CD14-positive monocyte (primary cell): ENCODE measurements at regions not wholly inside any gene's neighbourhood (a gene's known extent, or its start where the extent isn't known, plus 50 kb on each side); places are given as distances from the start of the nearest gene placed in this dataset.
"Not testable (repeated sequence)": the region's sequence is repeated elsewhere in the genome, so short reads cannot be mapped to it uniquely, and the experiment has no call there.

ENCODE experiments used
- DNase-seq, 3 donors: peaks; one replicate each; pipeline ENCODE4 v3.0.0-alpha.2; 2011 to 2022
- H2AFZ ChIP-seq: 2 replicates; pipeline ENCODE4 v1.6.0; 2012; ENCODE audit warnings: mild to moderate bottlenecking, low read depth, low read length, inconsistent platforms; ENCODE audit not compliant: insufficient read depth, poor library complexity, severe bottlenecking
- H3K27ac ChIP-seq, 2 donors: 1 replicate in 1 of 2; 2 replicates in 1 of 2; pipeline ENCODE4 v1.5.1; 2012 to 2013; ENCODE audit warnings: low read length in 2 of 2, control low read depth in 1 of 2, inconsistent platforms in 1 of 2, low read depth in 1 of 2, mild to moderate bottlenecking in 1 of 2
- H3K27me3 ChIP-seq, 2 donors: one replicate each; pipeline versions ENCODE4 v1.6.0 to v1.6.1; 2011 to 2013; ENCODE audit warnings: low read length in 2 of 2; ENCODE audit not compliant: control insufficient read depth in 2 of 2, insufficient read depth in 2 of 2
- H3K36me3 ChIP-seq, 2 donors: replicated peaks in 1 of 2; 1 replicate in 1 of 2; 2 replicates in 1 of 2; pipeline versions ENCODE4 v1.5.1 to v1.6.1; 2012 to 2013; ENCODE audit warnings: low read length in 2 of 2, control low read depth in 1 of 2, inconsistent platforms in 1 of 2, mild to moderate bottlenecking in 1 of 2; ENCODE audit not compliant: insufficient read depth in 2 of 2, control insufficient read depth in 1 of 2
- H3K4me1 ChIP-seq, 2 donors: 1 replicate in 1 of 2; 2 replicates in 1 of 2; pipeline versions ENCODE4 v1.5.1 to v1.6.1; 2012 to 2013; ENCODE audit warnings: low read length in 2 of 2, control low read depth in 1 of 2, inconsistent platforms in 1 of 2, mild to moderate bottlenecking in 1 of 2, moderate library complexity in 1 of 2; ENCODE audit not compliant: insufficient read depth in 2 of 2, control insufficient read depth in 1 of 2
- H3K4me2 ChIP-seq: replicated peaks from 2 replicates; pipeline ENCODE3; 2012; ENCODE audit warnings: low read length, moderate library complexity, mild to moderate bottlenecking; ENCODE audit not compliant: poor library complexity, severe bottlenecking; ENCODE audit errors: extremely low read depth
- H3K4me3 ChIP-seq, 3 experiments: fragments of 200-600 bp in 1 of 3; sonication (generic) in 1 of 3; replicated peaks in 1 of 3; 1 replicate in 2 of 3; 2 replicates in 1 of 3; pipeline ENCODE4 v1.5.1; 2011 to 2013; ENCODE audit warnings: low read length in 3 of 3, mild to moderate bottlenecking in 3 of 3, control low read depth in 2 of 3, low read depth in 2 of 3, inconsistent platforms in 1 of 3, moderate library complexity in 1 of 3
- H3K79me2 ChIP-seq: 2 replicates; pipeline ENCODE4 v1.6.0; 2012; ENCODE audit warnings: mild to moderate bottlenecking, control low read depth, inconsistent platforms, low read length, moderate library complexity; ENCODE audit not compliant: insufficient read depth
- H3K9ac ChIP-seq: 2 replicates; pipeline ENCODE4 v1.6.0; 2017; ENCODE audit warnings: low read length, mild to moderate bottlenecking; ENCODE audit not compliant: insufficient read depth, poor library complexity, severe bottlenecking
- H3K9me3 ChIP-seq, 2 donors: replicated peaks in 1 of 2; 1 replicate in 1 of 2; 2 replicates in 1 of 2; pipeline versions ENCODE4 v1.5.1 to v1.6.1; 2012 to 2013; ENCODE audit warnings: low read length in 2 of 2, control low read depth in 1 of 2; ENCODE audit not compliant: control insufficient read depth in 1 of 2, insufficient read depth in 1 of 2
- H4K20me1 ChIP-seq: 2 replicates; pipeline ENCODE4 v1.6.0; 2012; ENCODE audit warnings: mild to moderate bottlenecking, low read length, control low read depth, moderate library complexity; ENCODE audit not compliant: insufficient read depth
- H3K27ac Mint-ChIP-seq, 7 donors: one replicate each; pipeline ENCODE4 v1.8.0; 2020; ENCODE audit warnings: mild to moderate bottlenecking in 7 of 7, mixed read lengths in 7 of 7, moderate library complexity in 6 of 7, inconsistent platforms in 2 of 7
- H3K27me3 Mint-ChIP-seq, 3 donors: one replicate each; pipeline ENCODE4 v1.8.0; 2021 to 2022; ENCODE audit warnings: low read depth in 3 of 3, mild to moderate bottlenecking in 3 of 3, mixed read lengths in 3 of 3, moderate library complexity in 3 of 3, inconsistent platforms in 1 of 3
- H3K36me3 Mint-ChIP-seq, 2 donors: one replicate each; pipeline ENCODE4 v1.8.0; 2020; ENCODE audit warnings: mixed read lengths in 2 of 2, inconsistent platforms in 1 of 2, mild to moderate bottlenecking in 1 of 2
- H3K4me1 Mint-ChIP-seq: one replicate; pipeline ENCODE4 v1.8.0; 2020; ENCODE audit warnings: mild to moderate bottlenecking, mixed read lengths
- H3K4me3 Mint-ChIP-seq, 2 donors: one replicate each; pipeline ENCODE4 v1.8.0; 2020; ENCODE audit warnings: mild to moderate bottlenecking in 2 of 2, mixed read lengths in 2 of 2, moderate library complexity in 1 of 2
- H3K9me3 Mint-ChIP-seq, 7 donors: one replicate each; pipeline ENCODE4 v1.8.0; 2020 to 2022; ENCODE audit warnings: mixed read lengths in 7 of 7, mild to moderate bottlenecking in 6 of 7, moderate library complexity in 6 of 7, inconsistent platforms in 2 of 7
- WGBS: methylation state at CpG from one replicate; pipeline ENCODE4 v1.1.5; 2013; ENCODE audit warnings: missing lambda C conversion rate; ENCODE audit not compliant: insufficient coverage; 5-methylcytosine and 5-hydroxymethylcytosine counted together
- intact Hi-C, 2 donors: fragments of 100-400 bp; cut with micrococcal nuclease; formaldehyde crosslinking; loops; one replicate each; pipeline versions ENCODE4 v1.15.0 to v1.15.1; 2023
- TF ChIP-seq, protein P1 (sequence below): fragments of 200-600 bp; IDR thresholded peaks from one replicate; pipeline ENCODE4 v1.8.0; 2022; ENCODE audit warnings: antibody characterized with exemption, mild to moderate bottlenecking

GRCh38 chr2:84116143-84116542 lies 342.9 kb downstream of the SUCLG1 start:
- TF ChIP-seq, protein P1, sequence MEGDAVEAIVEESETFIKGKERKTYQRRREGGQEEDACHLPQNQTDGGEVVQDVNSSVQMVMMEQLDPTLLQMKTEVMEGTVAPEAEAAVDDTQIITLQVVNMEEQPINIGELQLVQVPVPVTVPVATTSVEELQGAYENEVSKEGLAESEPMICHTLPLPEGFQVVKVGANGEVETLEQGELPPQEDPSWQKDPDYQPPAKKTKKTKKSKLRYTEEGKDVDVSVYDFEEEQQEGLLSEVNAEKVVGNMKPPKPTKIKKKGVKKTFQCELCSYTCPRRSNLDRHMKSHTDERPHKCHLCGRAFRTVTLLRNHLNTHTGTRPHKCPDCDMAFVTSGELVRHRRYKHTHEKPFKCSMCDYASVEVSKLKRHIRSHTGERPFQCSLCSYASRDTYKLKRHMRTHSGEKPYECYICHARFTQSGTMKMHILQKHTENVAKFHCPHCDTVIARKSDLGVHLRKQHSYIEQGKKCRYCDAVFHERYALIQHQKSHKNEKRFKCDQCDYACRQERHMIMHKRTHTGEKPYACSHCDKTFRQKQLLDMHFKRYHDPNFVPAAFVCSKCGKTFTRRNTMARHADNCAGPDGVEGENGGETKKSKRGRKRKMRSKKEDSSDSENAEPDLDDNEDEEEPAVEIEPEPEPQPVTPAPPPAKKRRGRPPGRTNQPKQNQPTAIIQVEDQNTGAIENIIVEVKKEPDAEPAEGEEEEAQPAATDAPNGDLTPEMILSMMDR: no peak
- H3K36me3 ChIP-seq: no peaks in the 10 kb centered on the region

DNA sequence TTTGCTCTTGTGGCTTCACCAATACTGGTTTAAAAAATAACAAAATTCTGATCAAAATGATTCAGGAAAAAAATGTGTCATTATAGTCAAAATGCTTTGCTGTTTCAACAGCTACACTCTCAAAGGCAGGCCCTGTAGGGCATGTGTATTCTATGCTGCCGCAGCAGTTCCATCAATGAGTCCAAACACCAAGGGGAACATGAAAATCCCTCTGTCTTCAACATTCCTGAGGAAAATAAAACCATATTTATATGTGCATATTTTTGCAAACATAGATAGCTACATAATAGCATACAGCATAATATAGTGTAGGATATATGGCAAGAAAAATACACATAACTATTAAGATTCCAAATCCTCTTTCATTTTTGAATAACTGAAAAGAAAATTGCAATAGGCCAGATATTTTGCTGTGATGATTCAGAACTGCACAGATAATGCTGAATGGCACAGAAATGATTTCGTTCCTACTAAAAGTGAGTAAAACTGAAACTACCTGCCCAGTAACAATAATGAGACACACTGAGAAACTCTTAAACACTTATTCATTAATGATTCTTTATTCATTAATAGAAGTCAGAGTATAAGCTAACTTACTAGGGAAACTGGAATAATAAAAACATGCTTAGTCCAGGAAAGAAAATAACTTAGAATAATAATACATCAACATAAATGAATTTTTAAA lies 343.8 kb downstream of the SUCLG1 start:
- Histone ChIP-seq H3K9ac (no peak overlapping the region), H2AFZ (no peak overlapping the region), H3K27ac (no peak overlapping the region), H3K79me2 (no peaks in the 10 kb centered on the region), H4K20me1 (no peaks in the 10 kb centered on the region), H3K27me3 (no peaks in the 10 kb centered on the region), H3K36me3 (no peaks in the 10 kb centered on the region), H3K4me1 (no peaks in the 10 kb centered on the region), H3K4me3 (no peak overlapping the region), H3K4me2 (no peak overlapping the region), H3K9me3 (no peaks in the 10 kb centered on the region)
- Mint-ChIP-seq H3K9me3 (peaks cover 0 to 7% (median 2%) of the 10 kb centered on the region in 7 donors), H3K27ac (no peak overlapping the region), H3K4me3 (no peak overlapping the region), H3K36me3 (no peaks in the 10 kb centered on the region), H3K27me3 (peaks cover 0 to 2% (median 1%) of the 10 kb centered on the region in 3 donors), H3K4me1 (no peaks in the 10 kb centered on the region)
- intact Hi-C loops: no loop called here
- DNase-seq: no peak
- TF ChIP-seq, protein P1: no peak
- whole genome bisulfite sequencing: no CpG with 5 or more reads among the region's 2 CpGs

More at GRCh38 chr2:84116143-84116542, 342.9 kb downstream of the SUCLG1 start:
- Histone ChIP-seq H3K9me3 (no peaks in the 10 kb centered on the region), H4K20me1 (no peaks in the 10 kb centered on the region), H3K4me3 (no peak overlapping the region), H3K4me2 (no peak overlapping the region), H3K79me2 (no peaks in the 10 kb centered on the region), H3K27me3 (no peaks in the 10 kb centered on the region), H3K4me1 (no peaks in the 10 kb centered on the region), H3K9ac (no peak overlapping the region), H3K27ac (no peak overlapping the region), H2AFZ (no peak overlapping the region)
- peaks cover 0 to 7% (median 2%) of the 10 kb centered on the region in 7 donors for H3K9me3 Mint-ChIP-seq
- intact Hi-C loops: no loop called here
- DNase-seq: no peak
- H3K4me1 Mint-ChIP-seq: no peaks in the 10 kb centered on the region
- no peak overlapping the region for H3K27ac Mint-ChIP-seq
- H3K27me3 Mint-ChIP-seq: peaks cover 0 to 2% (median 1%) of the 10 kb centered on the region in 3 donors
- 78% methylated on average over 4 of the region's 4 CpGs for WGBS
- no peaks in the 10 kb centered on the region for H3K36me3 Mint-ChIP-seq
- no peak overlapping the region for H3K4me3 Mint-ChIP-seq

DNA sequence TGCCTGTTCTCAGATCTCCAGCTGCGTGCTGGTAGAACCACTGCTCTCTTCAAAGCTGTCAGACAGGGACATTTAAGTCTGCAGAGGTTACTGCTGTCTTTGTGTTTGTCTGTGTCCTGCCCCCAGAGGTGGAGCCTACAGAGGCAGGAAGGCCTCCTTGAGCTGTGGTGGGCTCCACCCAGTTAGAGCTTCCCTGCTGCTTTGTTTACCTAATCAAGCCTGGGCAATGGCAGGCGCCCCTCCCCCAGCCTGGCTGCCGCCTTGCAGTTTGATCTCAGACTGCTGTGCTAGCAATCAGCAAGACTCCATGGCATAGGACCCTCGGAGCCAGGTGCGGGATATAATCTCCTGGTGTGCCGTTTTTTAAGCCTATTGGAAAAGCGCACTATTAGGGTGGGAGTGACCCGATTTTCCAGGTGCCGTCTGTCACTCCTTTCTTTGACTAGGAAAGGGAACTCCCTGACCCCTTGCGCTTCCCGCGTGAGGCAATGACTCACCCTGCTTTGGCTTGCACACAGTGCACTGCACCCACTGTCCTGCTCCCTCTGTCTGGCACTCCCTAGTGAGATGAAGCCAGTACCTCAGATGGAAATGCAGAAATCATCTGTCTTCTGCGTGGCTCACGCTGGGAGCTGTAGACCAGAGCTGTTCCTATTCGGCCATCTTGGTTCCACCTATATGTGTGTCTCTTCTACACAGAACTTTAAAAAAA lies 355.1 kb downstream of the SUCLG1 start:
- H3K4me1 Mint-ChIP-seq, H3K4me3 ChIP-seq, H3K9me3 ChIP-seq, DNase-seq, H3K79me2 ChIP-seq, H3K36me3 Mint-ChIP-seq, H3K27ac Mint-ChIP-seq, H3K36me3 ChIP-seq, H4K20me1 ChIP-seq, H3K9ac ChIP-seq, H3K4me2 ChIP-seq, H3K27me3 Mint-ChIP-seq, H2AFZ ChIP-seq, H3K27me3 ChIP-seq, H3K4me1 ChIP-seq, H3K27ac ChIP-seq, H3K4me3 Mint-ChIP-seq, intact Hi-C loops: not testable (repeated sequence)
- 89% methylated on average over 11 of the region's 15 CpGs for WGBS
- H3K9me3 Mint-ChIP-seq: peaks cover 10 to 27% (median 16%) of the 10 kb centered on the region in 7 donors
